ENCODE measurements at regions not wholly inside any gene's neighbourhood (a gene's known extent, or its start where the extent isn't known, plus 50 kb on each side); places are given as distances from the start of the nearest gene placed in this dataset.

GRCh38 chr2:173631127-173631460 is 276.4 kb downstream of the CDCA7 start:
- no peak for TF ChIP-seq SUZ12 (IDR thresholded peaks at IDR 0.05; ENCODE audit: extremely low read depth, insufficient read depth, insufficient read length)
- no peak for TF ChIP-seq ZNF274 (IDR thresholded peaks at IDR 0.05; ENCODE audit: low read depth, low read length)
- TF ChIP-seq YY1 (IDR thresholded peaks at IDR 0.05; ENCODE audit: insufficient read depth, insufficient read length), result no peak
